ENCODE measurements at regions not wholly inside any gene's neighbourhood (a gene's known extent, or its start where the extent isn't known, plus 50 kb on each side); places are given as distances from the start of the nearest gene placed in this dataset.

DNA sequence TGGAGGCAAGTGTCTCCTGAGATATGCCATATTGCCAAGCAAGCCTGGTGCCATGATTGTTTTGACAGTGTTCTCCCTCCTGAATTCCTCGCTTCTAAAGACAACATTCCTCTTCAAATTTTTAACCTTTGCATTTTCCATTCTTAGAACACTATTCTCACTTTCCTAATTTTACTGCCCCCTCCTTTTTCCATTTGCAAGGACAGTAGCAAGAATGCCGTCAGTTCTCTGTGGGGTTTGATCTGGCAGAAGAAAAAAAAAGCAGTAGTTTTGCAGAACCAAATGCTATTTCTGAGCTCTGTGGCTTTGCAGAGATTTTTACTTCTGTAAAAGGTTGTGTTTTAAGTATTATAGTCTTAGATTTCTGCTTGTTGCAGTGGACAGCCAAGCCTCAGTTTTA is 295.2 kb downstream of the NUAK1 start:
- DNase-seq (ENCODE audit: low read depth, low spot score), result no peak

DNA sequence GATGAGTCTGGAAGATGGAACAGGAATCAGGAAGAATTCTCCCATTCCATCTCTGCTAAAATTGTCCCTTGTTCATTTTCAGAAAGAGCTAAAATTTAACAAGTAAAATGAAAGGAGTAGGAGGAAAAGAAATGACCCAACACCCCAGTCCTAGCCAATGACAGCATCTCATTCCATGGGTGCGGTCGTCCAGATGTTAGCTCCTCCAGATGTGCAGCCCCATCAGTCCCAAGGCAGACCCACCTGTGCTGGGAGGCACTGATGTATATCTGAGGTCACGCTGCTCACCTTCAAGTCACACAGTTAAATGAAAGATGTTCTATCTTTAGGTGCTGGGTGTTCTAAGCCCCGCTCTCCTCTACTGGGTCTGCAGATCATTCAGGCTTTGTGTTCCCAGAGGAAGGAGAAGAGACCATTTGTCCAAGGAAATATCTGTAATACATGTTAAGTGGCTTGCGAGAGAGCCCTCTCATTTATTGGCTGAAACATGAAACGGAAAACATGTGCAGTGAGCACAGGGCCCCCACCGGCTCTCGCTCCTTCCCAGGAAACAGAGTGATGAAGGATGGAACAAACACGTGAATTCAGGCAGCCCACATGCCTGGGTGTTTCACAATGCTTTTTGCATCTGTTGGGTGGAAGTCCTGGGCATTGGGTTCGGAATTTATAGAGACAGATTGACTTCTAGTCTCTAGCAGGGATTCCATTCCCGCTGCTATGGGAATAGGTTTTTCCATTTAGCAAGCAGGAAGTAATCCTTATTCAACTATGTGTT is 294.6 kb downstream of the NUAK1 start:
- no peak for DNase-seq (ENCODE audit: low read depth, low spot score)

DNA sequence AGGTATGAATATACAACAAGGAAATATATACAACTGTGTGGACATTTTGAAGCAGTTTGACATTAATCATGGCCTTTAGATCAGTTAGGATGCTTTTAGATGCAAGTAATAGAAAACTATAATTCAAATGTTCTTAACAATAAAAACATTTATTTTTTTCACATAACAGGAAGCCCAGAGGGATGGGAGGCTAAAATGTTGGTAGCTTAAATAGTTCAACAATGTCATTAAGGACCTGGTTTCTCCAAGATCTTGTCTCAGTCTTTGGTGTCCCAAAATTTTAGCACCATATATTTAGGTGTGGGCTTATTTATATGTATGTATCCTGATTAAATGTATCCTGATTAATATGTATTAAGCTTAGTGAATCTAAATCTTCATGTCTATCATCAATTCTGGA is 292.4 kb downstream of the NUAK1 start:
- DNase-seq (ENCODE audit: low read depth, low spot score), result no peak

DNA sequence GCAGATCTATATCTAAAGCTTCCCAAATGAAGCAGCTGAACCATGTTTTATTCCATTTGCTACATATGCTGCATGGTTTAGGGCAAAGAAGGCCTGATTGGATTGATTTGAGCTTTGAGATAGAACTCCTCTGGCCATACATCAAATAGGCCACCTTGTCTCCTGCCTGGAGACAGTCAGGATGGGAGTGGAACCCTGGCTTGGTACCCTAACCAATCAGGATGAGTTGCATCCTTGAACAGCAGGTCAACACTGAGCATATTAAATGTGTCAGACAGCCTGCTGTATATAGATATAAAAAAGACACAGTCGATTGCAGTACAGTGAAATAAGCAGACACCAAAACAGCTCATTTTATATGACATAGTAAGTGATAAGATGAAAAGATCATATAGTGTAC is 291.7 kb downstream of the NUAK1 start:
- no peak for DNase-seq (ENCODE audit: low read depth, low spot score)

DNA sequence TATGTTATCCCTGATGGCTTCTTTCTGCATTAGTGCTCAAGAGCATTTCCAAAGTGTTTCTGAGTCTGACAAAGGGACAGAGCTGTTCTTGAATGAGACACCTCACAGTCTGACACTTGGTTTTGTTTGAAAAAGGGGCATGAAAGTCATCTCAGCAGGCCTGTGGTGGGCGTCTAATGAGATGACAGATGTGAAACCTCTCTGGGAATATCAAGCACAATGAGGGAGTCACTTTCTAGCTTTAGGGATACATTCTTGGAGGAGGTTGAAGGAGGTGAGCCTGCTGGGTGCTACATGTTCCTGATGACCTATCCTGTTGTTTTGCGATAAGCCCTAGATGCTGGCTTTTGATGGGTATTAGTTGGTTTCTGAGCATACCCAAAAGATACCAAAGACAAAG is 290.5 kb downstream of the NUAK1 start:
- DNase-seq (ENCODE audit: low read depth, low spot score), result no peak

DNA sequence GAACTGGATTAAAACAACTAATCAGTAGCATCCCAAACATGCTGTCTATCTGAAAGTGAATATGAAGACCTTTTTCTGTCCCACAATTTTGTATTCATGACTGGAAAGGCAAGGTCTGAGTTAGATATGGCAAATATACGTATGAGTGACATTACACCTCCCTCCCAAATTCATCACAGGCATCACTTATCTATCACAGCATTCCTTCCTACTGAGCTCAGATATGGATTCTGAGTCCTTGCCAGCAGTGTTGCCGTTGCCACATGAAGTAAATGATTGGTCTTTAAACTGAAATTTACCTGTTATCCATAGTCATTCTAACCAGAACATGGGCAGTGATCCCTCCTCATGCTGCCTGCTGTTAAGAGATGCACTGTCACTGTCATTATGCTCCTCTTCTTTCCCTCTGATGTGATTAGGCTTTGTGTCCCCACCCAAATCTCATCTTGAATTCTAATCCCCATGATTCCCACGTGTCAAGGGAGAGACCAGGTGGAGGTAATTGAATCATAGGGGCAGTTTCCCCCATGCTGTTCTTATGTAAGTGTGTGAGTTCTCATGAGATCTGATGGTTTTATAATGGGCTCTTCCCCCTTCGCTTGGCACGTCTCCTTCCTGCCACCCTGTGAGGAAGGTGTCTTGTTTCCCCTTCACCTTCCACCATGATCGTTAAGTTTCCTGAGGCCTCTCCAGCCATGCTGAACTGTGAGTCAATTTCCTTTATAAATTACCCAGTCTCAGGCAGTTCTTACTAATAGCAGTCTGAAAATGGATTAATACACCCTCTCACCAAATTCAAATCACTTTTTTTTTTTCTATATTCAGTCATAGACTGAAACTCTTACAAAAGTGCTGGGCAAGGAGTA is 288.4 kb downstream of the NUAK1 start:
- no peak for DNase-seq (ENCODE audit: low read depth, low spot score)

DNA sequence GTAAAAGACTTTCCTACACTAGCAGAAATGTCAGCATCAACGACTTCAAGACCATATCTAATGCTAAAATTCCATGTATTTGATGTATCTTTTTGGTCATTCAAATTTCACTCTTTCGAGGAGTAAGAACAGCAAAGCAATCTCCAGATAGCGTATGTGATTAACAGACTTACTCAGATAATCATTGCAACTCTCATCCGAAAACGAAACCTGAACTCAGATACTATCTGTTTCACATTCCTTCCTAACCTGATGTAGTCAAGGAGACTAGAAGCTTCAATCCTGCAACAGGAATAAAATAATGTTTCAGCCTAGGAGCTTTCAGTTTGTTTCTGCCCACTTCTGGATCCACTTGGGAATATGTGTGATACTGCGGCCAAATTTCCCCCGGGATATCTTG is 286.3 kb downstream of the NUAK1 start:
- no peak for DNase-seq (ENCODE audit: low read depth, low spot score)

DNA sequence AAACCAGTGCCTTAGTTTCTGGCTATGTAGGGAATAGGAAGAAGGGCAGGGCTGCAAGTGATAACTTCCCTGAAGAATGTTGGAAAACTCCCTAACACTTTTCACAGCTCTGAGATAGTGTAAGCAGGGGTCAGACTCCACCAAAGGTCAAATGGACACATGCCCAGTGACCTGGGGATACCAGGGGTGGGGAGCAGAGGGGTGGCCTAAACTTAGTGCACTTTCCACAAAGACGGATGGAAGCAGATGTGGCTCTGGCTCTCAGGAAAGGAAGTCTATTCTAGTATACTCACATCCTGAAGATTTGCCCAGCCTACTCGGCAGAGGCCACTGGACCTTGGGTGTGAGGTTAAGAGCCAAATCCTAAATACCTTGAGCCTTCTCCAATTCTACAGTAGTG is 285.8 kb downstream of the NUAK1 start:
- DNase-seq (ENCODE audit: low read depth, low spot score), result no peak

DNA sequence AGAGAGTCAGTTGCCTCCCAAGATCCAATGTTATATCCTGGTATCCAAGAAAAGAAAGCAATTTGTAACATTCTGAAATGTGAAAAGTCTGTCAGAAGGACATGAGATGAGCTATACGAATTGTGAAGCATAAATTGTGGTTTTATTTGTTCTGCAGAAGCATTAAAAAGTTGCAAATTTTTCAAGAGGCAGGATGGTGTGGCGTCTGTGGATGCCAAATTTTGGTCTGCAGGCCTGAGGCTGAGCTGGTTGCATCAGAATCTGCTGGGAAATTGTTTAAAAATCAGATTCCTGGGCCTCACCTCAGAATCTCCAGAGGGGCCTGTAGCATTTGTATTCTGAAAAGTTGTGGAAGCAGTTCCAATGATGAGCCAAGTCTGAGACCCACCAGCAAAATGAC is 284.7 kb downstream of the NUAK1 start:
- DNase-seq (ENCODE audit: low read depth, low spot score), result no peak

DNA sequence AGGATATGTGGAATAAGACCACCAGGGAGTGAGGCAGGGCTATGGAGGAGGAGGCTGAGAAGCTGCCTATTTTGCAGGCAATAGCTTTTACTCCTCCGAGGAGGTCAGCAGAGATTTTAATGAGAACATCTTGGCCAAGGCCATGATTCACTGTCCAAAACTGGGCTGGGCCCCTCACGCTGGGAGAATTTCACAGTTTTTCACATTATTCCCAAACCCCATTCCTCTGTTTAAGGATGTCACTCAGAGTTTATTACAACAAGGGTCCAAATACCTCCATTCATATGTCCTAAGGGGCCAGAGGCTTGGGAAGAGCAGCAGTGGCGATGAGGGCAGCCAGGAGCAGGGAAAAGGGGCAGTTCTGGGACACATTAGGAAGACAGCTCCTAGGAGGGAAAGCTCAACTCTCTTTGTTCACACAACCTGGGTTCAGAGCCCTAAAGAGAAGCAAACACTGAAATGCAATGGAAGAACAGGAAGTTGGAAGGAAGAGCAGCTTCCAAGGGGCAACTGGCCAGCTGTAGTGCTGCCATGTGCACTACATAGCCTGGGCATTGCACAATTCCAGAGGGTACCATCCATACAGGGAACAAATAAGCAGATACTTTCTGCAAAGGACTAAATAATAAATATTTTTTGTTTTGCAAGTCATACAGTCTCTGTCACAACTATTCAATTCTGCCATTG is 283.2 kb downstream of the NUAK1 start:
- DNase-seq (ENCODE audit: low read depth, low spot score), result no peak

DNA sequence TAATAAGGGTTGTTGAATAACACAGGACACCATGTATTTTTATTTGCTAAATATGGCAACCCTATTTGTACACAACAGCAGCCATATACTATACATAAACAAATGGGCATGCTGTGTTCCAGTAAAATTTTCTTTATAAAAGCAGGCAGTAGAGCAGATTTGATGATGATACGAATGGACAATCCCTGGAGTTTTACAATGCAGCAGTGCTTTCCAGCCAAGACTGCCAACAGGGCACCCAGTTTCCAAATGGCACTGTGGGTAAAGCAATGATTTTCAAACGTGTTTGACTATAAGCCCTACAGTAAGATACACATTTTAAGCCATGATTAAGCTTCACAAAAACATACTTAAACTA is 282.7 kb downstream of the NUAK1 start:
- DNase-seq (ENCODE audit: low read depth, low spot score), result no peak

DNA sequence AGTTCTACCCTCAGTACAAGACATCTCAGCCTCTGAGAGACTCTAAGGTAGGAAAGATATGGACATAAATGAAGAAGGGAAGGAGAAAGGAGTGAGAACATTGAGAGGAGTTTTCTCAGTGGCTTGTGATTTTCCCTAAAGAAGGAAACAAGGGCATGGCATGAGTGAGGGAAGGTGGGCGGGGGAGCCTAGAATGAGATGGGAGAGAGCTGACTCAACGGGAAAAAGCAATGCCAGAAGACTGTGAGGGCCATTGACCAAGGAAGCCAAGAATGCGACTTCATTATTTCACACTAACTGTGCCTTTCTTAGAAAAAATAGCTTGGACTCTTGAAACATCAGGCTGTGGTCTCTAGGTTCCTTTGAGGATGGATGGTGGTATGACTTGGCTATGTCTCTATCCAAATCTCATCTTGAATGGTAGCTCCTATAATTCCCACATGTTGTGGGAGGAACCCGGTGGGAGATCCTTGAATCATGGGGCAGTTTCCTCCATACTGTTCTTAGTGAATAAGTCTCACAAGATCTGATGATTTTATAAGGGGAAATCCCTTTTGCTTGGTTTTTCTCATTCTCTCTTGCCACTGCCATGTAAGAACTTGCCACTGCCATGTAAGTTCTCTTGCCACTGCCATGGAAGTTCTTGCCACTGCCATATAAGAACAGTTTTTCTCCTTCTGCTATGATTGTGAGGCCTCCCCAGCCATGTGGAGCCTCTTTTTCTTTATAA is 279.6 kb downstream of the NUAK1 start:
- no peak for DNase-seq (ENCODE audit: low read depth, low spot score)

DNA sequence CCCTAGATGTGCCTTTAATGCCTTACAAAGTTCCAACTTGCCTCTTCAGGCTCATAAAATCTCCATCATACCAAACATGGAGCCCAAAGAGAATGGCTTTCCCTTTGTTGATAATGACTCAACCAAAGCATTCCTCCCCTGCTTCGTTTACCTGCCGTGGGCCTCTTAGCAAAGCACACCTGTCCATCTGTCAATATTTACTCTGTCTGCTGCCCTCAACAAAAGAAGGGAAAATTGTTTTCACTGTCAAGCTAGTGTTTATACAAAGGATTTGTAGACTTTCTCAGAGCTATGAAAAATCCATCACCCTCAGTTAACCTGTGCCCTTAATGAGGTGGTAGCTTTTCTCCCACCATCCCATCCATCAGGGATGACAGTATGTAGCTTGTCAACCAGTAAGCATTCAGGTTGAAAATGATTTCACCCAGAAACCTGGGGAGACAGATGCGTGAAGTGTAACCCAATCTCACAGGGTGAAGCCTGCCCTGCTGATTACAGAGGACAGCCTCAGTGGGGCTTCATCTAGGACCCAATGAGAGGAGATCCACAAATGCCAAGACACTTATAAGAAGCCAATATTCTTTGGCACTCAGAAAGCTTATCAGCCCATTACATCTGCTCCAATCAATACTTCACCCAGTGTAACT is 278.1 kb downstream of the NUAK1 start:
- no peak for DNase-seq (ENCODE audit: low read depth, low spot score)

DNA sequence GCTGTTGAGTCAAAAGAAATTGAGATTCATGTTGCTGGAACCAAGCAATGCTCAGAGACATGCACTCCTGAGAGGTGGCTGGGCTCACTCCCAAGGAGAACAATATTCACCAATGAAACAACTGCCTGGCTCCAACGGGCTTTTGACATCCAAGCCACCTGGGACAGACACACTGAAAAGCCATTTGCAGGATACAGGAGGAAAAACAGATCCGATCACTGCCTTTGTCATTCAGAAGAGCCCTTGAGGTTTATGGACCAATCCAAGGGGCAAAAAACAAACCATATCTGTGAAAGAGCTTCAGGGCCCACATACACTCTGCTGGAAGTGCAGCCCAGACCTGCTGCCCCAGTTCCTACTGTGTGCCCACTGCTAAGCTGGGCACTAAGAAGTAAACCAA is 277.5 kb downstream of the NUAK1 start:
- DNase-seq (ENCODE audit: low read depth, low spot score), result no peak

DNA sequence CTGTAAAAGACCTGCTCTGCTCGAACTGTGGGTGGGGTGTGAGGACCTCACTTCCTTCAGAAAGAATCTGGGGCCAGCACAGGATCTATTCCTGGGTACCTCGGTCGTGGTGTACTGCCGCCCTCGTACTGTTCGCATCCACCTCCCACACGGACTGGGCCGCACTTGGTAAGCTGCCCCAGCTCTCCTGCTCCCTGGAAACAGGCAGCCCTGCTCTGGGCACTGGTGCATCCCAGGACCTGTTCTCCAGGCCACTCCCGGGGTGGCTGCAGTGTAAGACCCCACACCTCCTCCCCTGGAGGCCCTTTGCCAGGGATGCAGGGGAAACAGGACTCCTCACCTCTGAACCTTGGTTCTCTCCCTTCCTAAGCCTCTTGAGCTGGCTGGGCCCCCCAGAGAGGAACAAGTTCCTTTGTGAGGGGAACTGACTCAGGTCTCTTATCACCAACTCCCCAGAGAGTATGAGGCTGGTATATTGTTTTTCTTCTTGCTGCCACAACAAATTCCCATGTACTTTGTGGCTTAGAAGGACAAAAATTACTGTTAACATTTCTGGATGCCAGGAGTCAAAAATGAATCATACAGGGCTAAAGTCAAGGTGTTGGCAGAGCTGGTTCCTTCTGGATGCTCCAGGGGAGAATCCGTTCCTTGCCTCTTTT is 276.5 kb downstream of the NUAK1 start:
- no peak for DNase-seq (ENCODE audit: low read depth, low spot score)

DNA sequence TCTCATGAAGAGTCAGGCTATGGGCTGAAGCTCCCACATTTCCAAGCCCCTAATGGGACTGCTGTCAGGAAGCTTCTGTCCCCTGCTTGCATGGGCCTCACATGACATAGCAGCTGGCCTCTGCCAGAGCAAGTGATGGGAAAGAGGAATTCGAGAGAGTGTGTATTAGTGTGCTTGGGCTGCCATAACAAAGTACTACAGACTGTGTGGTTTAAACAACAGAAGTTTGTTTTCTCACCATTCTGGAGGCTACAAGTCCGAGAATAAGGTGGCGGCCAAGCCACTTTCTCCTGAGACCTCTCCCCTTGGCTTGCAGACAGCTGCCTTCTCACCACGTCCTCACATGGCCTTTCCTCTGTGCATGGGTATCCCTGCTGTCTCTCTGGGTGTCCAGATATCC is 274.4 kb downstream of the NUAK1 start:
- no peak for DNase-seq (ENCODE audit: low read depth, low spot score)

DNA sequence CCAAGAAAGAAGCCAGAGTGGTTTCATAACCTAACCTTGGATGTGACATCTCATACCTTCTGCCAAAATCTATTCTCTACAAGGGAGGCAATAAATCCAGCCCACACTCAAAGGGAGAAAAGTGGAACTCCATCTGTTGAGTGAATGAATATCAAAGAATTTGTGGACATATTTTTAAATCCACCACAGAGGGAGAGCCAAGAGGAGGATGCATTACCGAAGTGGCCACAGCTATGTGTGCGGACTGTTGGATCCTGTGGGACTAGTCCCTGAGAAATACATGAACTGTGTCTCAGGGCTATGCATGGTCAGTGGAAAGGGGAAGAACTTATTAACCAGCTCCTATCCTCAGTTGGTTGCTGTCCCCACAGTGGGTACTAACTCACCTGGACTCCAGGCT is 273.9 kb downstream of the NUAK1 start:
- DNase-seq (ENCODE audit: low read depth, low spot score), result no peak

DNA sequence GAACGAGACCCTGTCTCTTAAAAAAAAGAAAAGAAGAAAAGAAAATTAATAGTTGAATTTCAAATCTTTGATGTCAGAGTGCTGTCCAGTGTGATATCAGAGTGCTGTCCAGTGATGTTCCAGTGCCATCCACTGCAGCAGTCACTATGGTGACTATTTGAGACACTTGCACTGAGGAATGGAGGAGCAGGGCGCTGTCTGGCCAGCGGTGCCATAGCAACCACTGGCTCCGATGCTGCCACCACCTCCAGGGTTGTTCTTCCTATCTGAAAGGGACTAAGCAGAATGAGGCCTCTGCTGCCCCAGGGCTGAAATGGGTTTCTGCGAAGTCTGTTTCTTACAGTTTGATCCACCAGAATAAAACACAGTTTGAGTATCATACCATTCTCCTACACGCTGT is 272.9 kb downstream of the NUAK1 start:
- DNase-seq (ENCODE audit: low read depth, low spot score), result no peak

DNA sequence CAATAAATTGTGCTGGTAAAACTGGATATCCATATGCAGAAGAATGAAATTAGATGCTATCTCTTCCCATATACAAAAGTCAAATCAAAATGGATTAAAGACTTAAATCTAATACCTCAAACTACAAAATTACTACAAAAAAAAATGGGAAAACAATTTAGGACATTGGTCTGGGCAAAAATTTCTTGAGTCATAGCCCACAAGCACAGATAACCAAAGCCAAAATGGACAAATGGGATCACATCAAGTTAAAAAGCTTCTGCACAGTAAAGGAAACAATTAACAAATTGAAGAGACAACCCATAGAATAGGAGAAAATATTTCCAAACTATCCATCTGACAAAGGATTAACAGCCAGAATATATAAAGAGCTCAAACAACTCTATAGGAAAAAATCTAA is 264.6 kb downstream of the NUAK1 start:
- no peak for DNase-seq (ENCODE audit: low read depth, low spot score)

DNA sequence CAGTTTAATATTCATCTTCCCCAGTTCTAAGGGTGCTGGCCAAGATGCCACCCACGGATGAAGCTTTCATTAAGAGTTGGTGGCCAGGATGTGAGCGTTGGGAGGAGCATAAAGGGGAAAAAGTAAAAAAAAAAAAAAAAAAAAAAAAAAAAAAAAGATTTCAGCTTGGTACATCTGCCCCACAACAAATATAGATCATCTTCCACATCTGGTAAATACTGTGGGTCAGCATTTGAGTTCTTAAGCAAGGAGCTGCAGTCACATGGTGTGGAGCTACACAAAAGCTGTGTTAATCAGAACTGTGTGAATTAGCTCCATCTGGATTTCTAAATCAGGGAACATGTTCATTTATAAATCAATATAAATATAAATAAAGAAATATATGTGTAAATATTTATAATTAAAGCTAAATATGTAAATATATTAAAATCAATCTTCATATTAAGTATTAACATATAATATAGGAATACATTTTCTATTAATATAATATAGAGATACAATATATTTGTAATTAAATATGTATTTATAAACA is 262.3 kb downstream of the NUAK1 start:
- no peak for DNase-seq (ENCODE audit: low read depth, low spot score)

DNA sequence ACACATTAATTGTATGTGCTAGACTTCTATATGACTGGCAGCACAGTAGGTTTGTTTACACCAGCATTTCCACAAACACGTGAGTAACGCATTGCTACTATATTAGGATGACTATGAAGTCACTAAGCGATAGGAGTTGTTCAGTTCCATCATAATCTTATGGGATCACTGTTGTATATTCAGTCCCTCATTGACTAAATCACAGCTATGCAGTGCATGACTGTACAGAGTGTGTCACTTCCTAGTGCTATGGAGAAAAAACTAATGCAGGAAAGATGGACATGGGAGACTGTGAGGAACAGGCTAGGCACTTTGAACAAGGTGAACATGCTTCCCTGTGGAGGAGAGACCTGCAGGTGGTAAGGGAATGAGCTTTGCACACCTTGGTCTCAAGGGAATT is 259.8 kb downstream of the NUAK1 start:
- DNase-seq (ENCODE audit: low read depth, low spot score), result no peak
